ENCODE measurements at regions not wholly inside any gene's neighbourhood (a gene's known extent, or its start where the extent isn't known, plus 50 kb on each side); places are given as distances from the start of the nearest gene placed in this dataset.
A peak's percentile ranks its signal among the peaks of the same experiment; 100 is the strongest.

- Histone ChIP-seq H2AFZ (ENCODE audit: low read length) (peak overlapping the region; percentile 7; the same call in 1 of the 2 replicates), H3K79me2 (ENCODE audit: insufficient read depth, low read length) (peaks cover 4% of the 10 kb centered on the region; the same call in 1 of the 2 replicates), H3K36me3 (ENCODE audit: insufficient read depth, low read length) (no peaks in the 10 kb centered on the region), H3K9me3 (ENCODE audit: insufficient read depth, low read depth, low read length) (no peaks in the 10 kb centered on the region), H3K27me3 (ENCODE audit: insufficient read depth, low read length, poor library complexity, severe bottlenecking) (no peaks in the 10 kb centered on the region), H4K20me1 (ENCODE audit: insufficient read depth, low read length, poor library complexity, severe bottlenecking) (no peaks in the 10 kb centered on the region), H3K9me2 (replicated peaks; ENCODE audit: low read depth, low read length) (no peaks in the 10 kb centered on the region), H3K4me1 (ENCODE audit: insufficient read depth, low read length, poor library complexity, severe bottlenecking) (peaks cover 35% of the 10 kb centered on the region), H3K4me2 (ENCODE audit: low read depth, low read length, poor library complexity, severe bottlenecking) (peak overlapping the region; percentile 65), H3K4me3 (ENCODE audit: low read length, poor library complexity, severe bottlenecking) (peak overlapping the region; percentile 64), H3K9ac (ENCODE audit: low read depth, low read length, poor library complexity, severe bottlenecking) (peak overlapping the region; percentile 57), H3F3A (ENCODE audit: low read depth) (no peaks in the 10 kb centered on the region)
- TF ChIP-seq CTCF (conservative IDR thresholded peaks at IDR 0.05; ENCODE audit: low read length) (no peak), EZH2phosphoT487 (IDR thresholded peaks at IDR 0.05; ENCODE audit: borderline replicate concordance) (no peak)
These were observed 80.0 kb downstream of the TRIM29 start for GRCh38 chr11:120057595-120058581.

GRCh38 chr11:120057028-120057330 lies 80.9 kb downstream of the TRIM29 start:
- Histone ChIP-seq H3K36me3 (ENCODE audit: insufficient read depth, low read length) (no peaks in the 10 kb centered on the region), H3K4me1 (ENCODE audit: insufficient read depth, low read length, poor library complexity, severe bottlenecking) (peaks cover 35% of the 10 kb centered on the region), H3K79me2 (ENCODE audit: insufficient read depth, low read length) (peaks cover 4% of the 10 kb centered on the region; the same call in 1 of the 2 replicates), H3K9me3 (ENCODE audit: insufficient read depth, low read depth, low read length) (no peaks in the 10 kb centered on the region), H3K27me3 (ENCODE audit: insufficient read depth, low read length, poor library complexity, severe bottlenecking) (no peaks in the 10 kb centered on the region), H2AFZ (ENCODE audit: low read length) (no peak overlapping the region), H3K9me2 (replicated peaks; ENCODE audit: low read depth, low read length) (no peaks in the 10 kb centered on the region), H3F3A (ENCODE audit: low read depth) (no peaks in the 10 kb centered on the region), H3K4me3 (ENCODE audit: low read length, poor library complexity, severe bottlenecking) (no peak overlapping the region), H3K9ac (ENCODE audit: low read depth, low read length, poor library complexity, severe bottlenecking) (peak overlapping the region; percentile 11), H3K4me2 (ENCODE audit: low read depth, low read length, poor library complexity, severe bottlenecking) (peak overlapping the region; percentile 65), H4K20me1 (ENCODE audit: insufficient read depth, low read length, poor library complexity, severe bottlenecking) (no peaks in the 10 kb centered on the region)
- TF ChIP-seq CTCF (conservative IDR thresholded peaks at IDR 0.05; ENCODE audit: low read length) (no peak), EZH2phosphoT487 (IDR thresholded peaks at IDR 0.05; ENCODE audit: borderline replicate concordance) (no peak)

GRCh38 chr11:120056301-120057027 lies 81.4 kb downstream of the TRIM29 start:
- Histone ChIP-seq H3K4me3 (ENCODE audit: low read length, poor library complexity, severe bottlenecking) (no peak overlapping the region), H3F3A (ENCODE audit: low read depth) (no peaks in the 10 kb centered on the region), H4K20me1 (ENCODE audit: insufficient read depth, low read length, poor library complexity, severe bottlenecking) (no peaks in the 10 kb centered on the region), H3K9me3 (ENCODE audit: insufficient read depth, low read depth, low read length) (no peaks in the 10 kb centered on the region), H3K79me2 (ENCODE audit: insufficient read depth, low read length) (peaks cover 4% of the 10 kb centered on the region; the same call in 1 of the 2 replicates), H3K4me2 (ENCODE audit: low read depth, low read length, poor library complexity, severe bottlenecking) (no peak overlapping the region), H3K27me3 (ENCODE audit: insufficient read depth, low read length, poor library complexity, severe bottlenecking) (no peaks in the 10 kb centered on the region), H3K36me3 (ENCODE audit: insufficient read depth, low read length) (no peaks in the 10 kb centered on the region), H2AFZ (ENCODE audit: low read length) (no peak overlapping the region), H3K9ac (ENCODE audit: low read depth, low read length, poor library complexity, severe bottlenecking) (peak overlapping the region; percentile 20), H3K4me1 (ENCODE audit: insufficient read depth, low read length, poor library complexity, severe bottlenecking) (peaks cover 35% of the 10 kb centered on the region), H3K9me2 (replicated peaks; ENCODE audit: low read depth, low read length) (no peaks in the 10 kb centered on the region)
- no peak for TF ChIP-seq EZH2phosphoT487 (IDR thresholded peaks at IDR 0.05; ENCODE audit: borderline replicate concordance)
- TF ChIP-seq CTCF (conservative IDR thresholded peaks at IDR 0.05; ENCODE audit: low read length): no peak

Measured in Loucy (cell line).